GM23248 (cell line): ENCODE measurements at regions not wholly inside any gene's neighbourhood (a gene's known extent, or its start where the extent isn't known, plus 50 kb on each side); places are given as distances from the start of the nearest gene placed in this dataset.

Experiments
- DNase-seq: peaks from one replicate; pipeline ENCODE4 v3.0.0-alpha.2; 2015
- H2AFZ ChIP-seq: fragments of 200-600 bp; sonication (generic); 2 replicates; pipeline ENCODE4 v1.6.1; 2016; ENCODE audit warnings: antibody characterized with exemption
- H3F3A ChIP-seq: fragments of 200-600 bp; sonication (generic); 2 replicates; pipeline ENCODE4 v1.6.1; 2016; ENCODE audit warnings: mild to moderate bottlenecking, antibody characterized with exemption, mixed run types; ENCODE audit not compliant: insufficient read depth
- H3K27ac ChIP-seq: fragments of 200-600 bp; sonication (generic); 2 replicates; pipeline ENCODE4 v1.5.1; 2016; ENCODE audit warnings: mild to moderate bottlenecking
- H3K27me3 ChIP-seq: fragments of 200-600 bp; sonication (generic); replicated peaks from 2 replicates; pipeline ENCODE4 v1.6.1; 2016; ENCODE audit warnings: mild to moderate bottlenecking; ENCODE audit not compliant: insufficient read depth
- H3K36me3 ChIP-seq: fragments of 200-600 bp; sonication (generic); 2 replicates; pipeline ENCODE4 v1.6.1; 2016; ENCODE audit warnings: low read depth, mild to moderate bottlenecking
- H3K4me1 ChIP-seq: fragments of 200-600 bp; sonication (generic); 2 replicates; pipeline ENCODE4 v1.6.1; 2016; ENCODE audit warnings: mild to moderate bottlenecking; ENCODE audit not compliant: insufficient read depth
- H3K4me2 ChIP-seq: fragments of 200-600 bp; sonication (generic); one replicate; pipeline ENCODE4 v1.6.1; 2016; ENCODE audit warnings: mild to moderate bottlenecking; ENCODE audit not compliant: unreplicated experiment
- H3K4me3 ChIP-seq: fragments of 200-600 bp; sonication (generic); 2 replicates; pipeline ENCODE4 v1.5.1; 2016; ENCODE audit warnings: mild to moderate bottlenecking
- H3K79me2 ChIP-seq: fragments of 200-600 bp; sonication (generic); 2 replicates; pipeline ENCODE4 v1.6.1; 2016; ENCODE audit warnings: mild to moderate bottlenecking; ENCODE audit not compliant: insufficient read depth
- H3K9ac ChIP-seq: fragments of 200-600 bp; sonication (generic); 2 replicates; pipeline ENCODE4 v1.6.1; 2016; ENCODE audit warnings: mild to moderate bottlenecking
- H3K9me2 ChIP-seq: fragments of 200-600 bp; sonication (generic); 2 replicates; pipeline ENCODE4 v1.6.1; 2016; ENCODE audit warnings: mixed run types, mild to moderate bottlenecking, moderate library complexity; ENCODE audit not compliant: insufficient read depth
- H3K9me3 ChIP-seq: fragments of 200-600 bp; sonication (generic); one replicate; pipeline ENCODE4 v1.6.1; 2017; ENCODE audit warnings: low read depth
- H4K20me1 ChIP-seq: fragments of 200-600 bp; sonication (generic); 2 replicates; pipeline ENCODE4 v1.6.0; 2016; ENCODE audit not compliant: insufficient read depth
- EZH2 ChIP-seq: fragments of 200-600 bp; sonication (generic); IDR thresholded peaks from 2 replicates; pipeline ENCODE4 v1.6.1; 2018; ENCODE audit warnings: antibody characterized with exemption, mild to moderate bottlenecking; ENCODE audit not compliant: insufficient read depth, poor library complexity, severe bottlenecking
- EZH2phosphoT487 ChIP-seq: fragments of 200-600 bp; sonication (generic); IDR thresholded peaks from 2 replicates; pipeline ENCODE4 v1.6.1; 2018; ENCODE audit warnings: antibody characterized with exemption, moderate library complexity, mild to moderate bottlenecking, low read depth; ENCODE audit not compliant: insufficient read depth
- WGBS, 2 experiments: methylation state at CpG; one replicate each; pipeline ENCODE4 v1.1.6; 2015 to 2017; ENCODE audit warnings: low lambda C conversion rate in 2 of 2, low coverage in 1 of 2; ENCODE audit errors: missing lambda C conversion rate in 2 of 2; 5-methylcytosine and 5-hydroxymethylcytosine counted together
- in situ Hi-C: fragments of 300-500 bp; cut with MboI; formaldehyde crosslinking; loops from 2 replicates; pipeline ENCODE4 v1.15.0; 2020

- H3K9me3 ChIP-seq: no peaks in the 10 kb centered on the region
- H3F3A ChIP-seq: no peaks in the 10 kb centered on the region
- H3K36me3 ChIP-seq: no peaks in the 10 kb centered on the region
- H3K4me2 ChIP-seq: no peak overlapping the region
- in situ Hi-C loops: no loop called here
- H3K9me2 ChIP-seq: no peaks in the 10 kb centered on the region
- no peak overlapping the region for H3K4me3 ChIP-seq
- TF ChIP-seq EZH2: no peak
- no peak for TF ChIP-seq EZH2phosphoT487
- H3K27me3 ChIP-seq: 0 out of 2 replicates have a peak, but pooled peaks cover 10% of the 10 kb centered on the region
- DNase-seq: no peak
- no peaks in the 10 kb centered on the region for H4K20me1 ChIP-seq
- H3K79me2 ChIP-seq: no peaks in the 10 kb centered on the region
- H2AFZ ChIP-seq: no peak overlapping the region
- no peaks in the 10 kb centered on the region for H3K4me1 ChIP-seq
- no peak overlapping the region for H3K9ac ChIP-seq
- 82 to 85% methylated on average over 15 of the region's 15 CpGs for WGBS, 2 experiments
- H3K27ac ChIP-seq: no peak overlapping the region
Observed at GRCh38 chr22:27060190-27060589, 402.8 kb downstream of the MIAT start.

DNA sequence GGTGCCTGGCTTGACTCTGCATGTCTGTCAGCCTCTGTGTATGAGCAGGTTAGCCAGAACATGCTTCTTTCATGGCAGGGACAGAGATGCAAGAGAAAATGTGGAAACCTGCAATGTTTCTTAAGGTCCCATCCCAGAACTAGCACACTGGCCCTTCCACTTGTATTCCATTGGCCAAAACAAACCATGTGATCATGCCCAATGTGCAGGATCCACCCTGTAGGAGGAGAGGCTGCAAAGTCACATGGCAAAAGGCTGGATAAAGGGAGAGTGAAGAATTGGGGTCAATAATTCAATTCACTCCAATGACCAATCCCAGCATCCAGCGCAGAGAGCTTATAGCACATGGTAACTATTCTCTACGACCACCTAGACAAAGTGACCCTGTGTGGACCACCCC is 405.5 kb downstream of the MIAT start:
- in situ Hi-C loops: no loop called here
- WGBS, 2 experiments: 48 to 52% methylated on average over 2 of the region's 2 CpGs
- no peaks in the 10 kb centered on the region for H3F3A ChIP-seq
- no peak overlapping the region for H3K4me2 ChIP-seq
- H3K4me3 ChIP-seq: no peak overlapping the region
- no peaks in the 10 kb centered on the region for H3K79me2 ChIP-seq
- no peak overlapping the region for H2AFZ ChIP-seq
- no peak overlapping the region for H3K27ac ChIP-seq
- no peak for DNase-seq
- H3K9me3 ChIP-seq: no peaks in the 10 kb centered on the region
- H4K20me1 ChIP-seq: no peaks in the 10 kb centered on the region
- TF ChIP-seq EZH2 (no peak), EZH2phosphoT487 (no peak)
- no peaks in the 10 kb centered on the region for H3K4me1 ChIP-seq
- H3K9ac ChIP-seq: no peak overlapping the region
- H3K27me3 ChIP-seq: 0 out of 2 replicates have a peak, but pooled peaks cover 17% of the 10 kb centered on the region
- H3K9me2 ChIP-seq: no peaks in the 10 kb centered on the region
- no peaks in the 10 kb centered on the region for H3K36me3 ChIP-seq

GRCh38 chr22:27063406-27063805 is 406.0 kb downstream of the MIAT start:
- Histone ChIP-seq H3F3A (no peaks in the 10 kb centered on the region), H3K79me2 (no peaks in the 10 kb centered on the region), H3K9me2 (no peaks in the 10 kb centered on the region), H3K27me3 (0 out of 2 replicates have a peak, but pooled peaks cover 17% of the 10 kb centered on the region), H3K4me2 (no peak overlapping the region), H4K20me1 (no peaks in the 10 kb centered on the region), H3K9ac (no peak overlapping the region), H3K4me3 (no peak overlapping the region), H2AFZ (no peak overlapping the region), H3K4me1 (no peaks in the 10 kb centered on the region), H3K9me3 (no peaks in the 10 kb centered on the region), H3K27ac (no peak overlapping the region), H3K36me3 (no peaks in the 10 kb centered on the region)
- TF ChIP-seq EZH2: no peak
- no peak for TF ChIP-seq EZH2phosphoT487
- 21 to 27% methylated on average over 5 of the region's 5 CpGs for WGBS, 2 experiments
- in situ Hi-C loops: no loop called here
- DNase-seq: no peak

- H3K4me3 ChIP-seq: no peak overlapping the region
- H4K20me1 ChIP-seq: no peaks in the 10 kb centered on the region
- in situ Hi-C loops: no loop called here
- no peaks in the 10 kb centered on the region for H3K9me3 ChIP-seq
- H3K36me3 ChIP-seq: no peaks in the 10 kb centered on the region
- H3K9ac ChIP-seq: no peak overlapping the region
- no peak for DNase-seq
- TF ChIP-seq EZH2: no peak
- no peak for TF ChIP-seq EZH2phosphoT487
- no peak overlapping the region for H3K4me2 ChIP-seq
- no peak overlapping the region for H2AFZ ChIP-seq
- H3K79me2 ChIP-seq: no peaks in the 10 kb centered on the region
- 0 out of 2 replicates have a peak, but pooled peaks cover 17% of the 10 kb centered on the region for H3K27me3 ChIP-seq
- no peak overlapping the region for H3K27ac ChIP-seq
- H3K4me1 ChIP-seq: no peaks in the 10 kb centered on the region
- 69 to 80% methylated on average over 2 of the region's 2 CpGs for WGBS, 2 experiments
- H3F3A ChIP-seq: no peaks in the 10 kb centered on the region
- H3K9me2 ChIP-seq: no peaks in the 10 kb centered on the region
Observed at GRCh38 chr22:27063841-27064240, 406.5 kb downstream of the MIAT start.

DNA sequence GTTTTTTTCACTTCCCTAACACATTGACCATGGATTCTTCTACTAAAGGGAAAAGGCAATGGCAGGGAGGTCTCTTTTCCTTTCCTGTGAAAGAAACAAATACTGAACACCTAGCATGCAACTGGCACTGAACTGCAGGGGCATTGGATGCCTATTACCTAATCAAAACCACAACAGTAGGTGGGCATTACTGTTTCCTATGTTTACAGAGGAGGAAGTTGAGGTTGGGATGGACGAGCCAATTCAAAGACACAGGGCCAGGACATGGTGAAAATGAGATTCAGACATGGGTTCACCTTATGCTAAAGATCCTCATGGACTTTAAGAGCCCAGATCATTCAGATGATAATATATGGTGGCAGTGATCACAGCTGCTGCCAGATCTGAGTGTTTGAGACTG is 407.0 kb downstream of the MIAT start:
- H3K9me3 ChIP-seq: no peaks in the 10 kb centered on the region
- H4K20me1 ChIP-seq: no peaks in the 10 kb centered on the region
- TF ChIP-seq EZH2phosphoT487 (no peak), EZH2 (no peak)
- H3F3A ChIP-seq: no peaks in the 10 kb centered on the region
- no peak overlapping the region for H3K9ac ChIP-seq
- in situ Hi-C loops: no loop called here
- 72 to 86% methylated on average over 1 of the region's 1 CpG for WGBS, 2 experiments
- no peaks in the 10 kb centered on the region for H3K4me1 ChIP-seq
- no peak overlapping the region for H2AFZ ChIP-seq
- H3K79me2 ChIP-seq: no peaks in the 10 kb centered on the region
- no peaks in the 10 kb centered on the region for H3K36me3 ChIP-seq
- no peaks in the 10 kb centered on the region for H3K9me2 ChIP-seq
- no peak for DNase-seq
- no peak overlapping the region for H3K4me3 ChIP-seq
- H3K4me2 ChIP-seq: no peak overlapping the region
- H3K27me3 ChIP-seq: 0 out of 2 replicates have a peak, but pooled peaks cover 17% of the 10 kb centered on the region
- no peak overlapping the region for H3K27ac ChIP-seq
